Fibroblast of lung (primary cell): ENCODE measurements at regions not wholly inside any gene's neighbourhood (a gene's known extent, or its start where the extent isn't known, plus 50 kb on each side); places are given as distances from the start of the nearest gene placed in this dataset.
A peak's percentile ranks its signal among the peaks of the same experiment; 100 is the strongest.

Source experiments
- DNase-seq, 2 donors: peaks; one replicate each; pipeline versions ENCODE4 v3.0.0 to v3.0.0-alpha.2; 2010; ENCODE audit warnings: low read depth in 2 of 2
- H2AFZ ChIP-seq: 2 replicates; pipeline ENCODE4 v1.5.1; 2012; ENCODE audit warnings: low read length, control low read depth, inconsistent platforms
- H3K27ac ChIP-seq: 2 replicates; pipeline ENCODE4 v1.5.1; 2011; ENCODE audit warnings: low read length, control low read depth; ENCODE audit not compliant: insufficient read depth
- H3K27me3 ChIP-seq: 2 replicates; pipeline ENCODE4 v1.5.1; 2011; ENCODE audit warnings: mild to moderate bottlenecking, low read length; ENCODE audit not compliant: control insufficient read depth, insufficient read depth
- H3K36me3 ChIP-seq: 2 replicates; pipeline ENCODE4 v1.5.1; 2011; ENCODE audit warnings: low read length; ENCODE audit not compliant: control insufficient read depth, insufficient read depth
- H3K4me1 ChIP-seq: 2 replicates; pipeline ENCODE4 v1.5.1; 2011; ENCODE audit warnings: low read length; ENCODE audit not compliant: control insufficient read depth, insufficient read depth; ENCODE audit errors: extremely low read depth
- H3K4me2 ChIP-seq: 2 replicates; pipeline ENCODE4 v1.5.1; 2011; ENCODE audit warnings: low read length, control low read depth; ENCODE audit not compliant: insufficient read depth; ENCODE audit errors: extremely low read depth
- H3K4me3 ChIP-seq, 4 experiments: fragments of 200-600 bp in 1 of 4; sonication (generic) in 1 of 4; replicated peaks in 1 of 4; 2 replicates each; pipeline ENCODE4 v1.5.1; 2011 to 2016; ENCODE audit warnings: low read length in 4 of 4, low read depth in 3 of 4, mild to moderate bottlenecking in 3 of 4, control low read depth in 2 of 4, inconsistent platforms in 1 of 4, mixed read lengths in 1 of 4; ENCODE audit not compliant: insufficient read depth in 1 of 4; ENCODE audit errors: control extremely low read depth in 1 of 4
- H3K79me2 ChIP-seq: 2 replicates; pipeline ENCODE4 v1.5.1; 2012; ENCODE audit warnings: mild to moderate bottlenecking, low read length, inconsistent platforms; ENCODE audit not compliant: control insufficient read depth, insufficient read depth
- H3K9ac ChIP-seq: 2 replicates; pipeline ENCODE4 v1.5.1; 2011; ENCODE audit warnings: mild to moderate bottlenecking, low read length, control low read depth; ENCODE audit not compliant: insufficient read depth
- H3K9me3 ChIP-seq: 2 replicates; pipeline ENCODE4 v1.5.1; 2012; ENCODE audit warnings: low read depth, low read length; ENCODE audit not compliant: control insufficient read depth, insufficient read depth
- H4K20me1 ChIP-seq: 2 replicates; pipeline ENCODE4 v1.5.1; 2011; ENCODE audit warnings: low read length; ENCODE audit not compliant: control insufficient read depth, insufficient read depth; ENCODE audit errors: extremely low read depth
- EZH2 ChIP-seq: IDR thresholded peaks from 2 replicates; pipeline ENCODE4 v1.5.1; 2012; ENCODE audit warnings: low read length, control low read depth, mild to moderate bottlenecking; ENCODE audit errors: missing control alignments
- TF ChIP-seq, protein P1 (sequence below), 2 donors: IDR thresholded peaks in 1 of 2; conservative IDR thresholded peaks in 1 of 2; 1 replicate in 1 of 2; 2 replicates in 1 of 2; pipeline ENCODE4 v1.5.1; 2011 to 2012; ENCODE audit warnings: low read length in 2 of 2, control low read depth in 1 of 2, inconsistent platforms in 1 of 2, low read depth in 1 of 2, mild to moderate bottlenecking in 1 of 2

DNA sequence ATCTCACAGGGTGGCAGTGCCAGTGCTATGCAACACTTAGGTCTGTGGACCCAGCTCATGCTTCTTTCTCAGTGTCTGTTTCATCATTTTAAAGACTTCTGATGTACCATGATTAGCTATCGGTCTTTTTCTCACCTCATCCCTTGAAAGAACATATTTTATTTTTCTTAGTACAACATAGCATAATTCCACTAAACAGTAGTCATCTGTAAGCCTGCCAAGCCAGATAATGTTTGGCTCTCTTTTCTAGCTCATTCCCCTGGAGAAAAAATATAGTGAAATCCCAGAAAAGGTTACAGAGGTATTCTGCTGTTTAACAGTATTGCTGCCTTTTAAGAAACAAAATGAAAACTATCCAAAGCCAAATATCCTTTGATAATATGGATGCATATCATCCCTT is 177.0 kb upstream of the MMS22L start:
- H4K20me1 ChIP-seq: no peaks in the 10 kb centered on the region
- H3K27me3 ChIP-seq: no peaks in the 10 kb centered on the region
- H3K79me2 ChIP-seq: no peaks in the 10 kb centered on the region
- H3K4me2 ChIP-seq: no peak overlapping the region
- no peak overlapping the region for H3K9ac ChIP-seq
- H2AFZ ChIP-seq: no peak overlapping the region
- peak in 1 of 2 donors; percentile 66 for DNase-seq
- no peaks in the 10 kb centered on the region for H3K4me1 ChIP-seq
- H3K9me3 ChIP-seq: no peaks in the 10 kb centered on the region
- no peaks in the 10 kb centered on the region for H3K36me3 ChIP-seq
- TF ChIP-seq EZH2: no peak
- TF ChIP-seq, protein P1, sequence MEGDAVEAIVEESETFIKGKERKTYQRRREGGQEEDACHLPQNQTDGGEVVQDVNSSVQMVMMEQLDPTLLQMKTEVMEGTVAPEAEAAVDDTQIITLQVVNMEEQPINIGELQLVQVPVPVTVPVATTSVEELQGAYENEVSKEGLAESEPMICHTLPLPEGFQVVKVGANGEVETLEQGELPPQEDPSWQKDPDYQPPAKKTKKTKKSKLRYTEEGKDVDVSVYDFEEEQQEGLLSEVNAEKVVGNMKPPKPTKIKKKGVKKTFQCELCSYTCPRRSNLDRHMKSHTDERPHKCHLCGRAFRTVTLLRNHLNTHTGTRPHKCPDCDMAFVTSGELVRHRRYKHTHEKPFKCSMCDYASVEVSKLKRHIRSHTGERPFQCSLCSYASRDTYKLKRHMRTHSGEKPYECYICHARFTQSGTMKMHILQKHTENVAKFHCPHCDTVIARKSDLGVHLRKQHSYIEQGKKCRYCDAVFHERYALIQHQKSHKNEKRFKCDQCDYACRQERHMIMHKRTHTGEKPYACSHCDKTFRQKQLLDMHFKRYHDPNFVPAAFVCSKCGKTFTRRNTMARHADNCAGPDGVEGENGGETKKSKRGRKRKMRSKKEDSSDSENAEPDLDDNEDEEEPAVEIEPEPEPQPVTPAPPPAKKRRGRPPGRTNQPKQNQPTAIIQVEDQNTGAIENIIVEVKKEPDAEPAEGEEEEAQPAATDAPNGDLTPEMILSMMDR (conservative IDR thresholded peaks at IDR 0.05 in 1 of 2, IDR thresholded peaks at IDR 0.05 in 1 of 2; ENCODE audit: low read depth in 1 of 2, low read length in 2 of 2): no peak
- no peak overlapping the region for H3K27ac ChIP-seq
- H3K4me3 ChIP-seq: no peak overlapping the region

DNA sequence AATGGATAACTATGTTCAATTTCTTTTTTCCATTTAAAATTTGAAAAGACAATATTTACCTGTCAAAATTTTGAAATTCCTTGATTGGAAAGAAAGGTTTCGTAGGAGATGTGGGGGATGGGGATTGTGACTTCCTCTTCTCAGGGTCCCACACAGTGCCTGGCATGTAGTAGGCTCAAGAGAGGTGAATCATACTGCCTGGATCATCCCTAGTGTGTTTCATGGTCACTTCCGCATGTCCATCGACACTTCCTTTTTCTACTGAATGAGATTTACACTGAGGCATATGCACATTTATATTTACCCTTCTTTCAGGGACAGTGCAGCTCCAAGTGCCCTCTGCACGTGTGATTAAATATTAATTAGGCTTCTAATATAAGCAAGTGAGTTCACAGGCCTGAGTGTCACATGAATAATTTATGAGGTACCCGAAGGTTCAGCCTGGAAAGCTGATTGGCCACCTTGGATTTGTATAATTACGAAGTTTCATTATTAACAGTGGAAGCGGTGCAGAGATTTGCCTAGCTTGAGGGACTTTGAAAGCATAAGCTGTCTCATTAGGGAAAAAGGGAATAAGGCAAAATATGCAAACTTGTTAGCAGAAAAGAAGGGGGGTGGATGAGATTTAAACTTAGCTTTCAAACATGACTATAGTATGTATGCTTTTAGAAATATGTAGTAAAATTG is 177.5 kb upstream of the MMS22L start:
- TF ChIP-seq, protein P1 (conservative IDR thresholded peaks at IDR 0.05 in 1 of 2, IDR thresholded peaks at IDR 0.05 in 1 of 2; ENCODE audit: low read depth in 1 of 2, low read length in 2 of 2): no peak
- no peak for TF ChIP-seq EZH2
- H3K36me3 ChIP-seq: no peaks in the 10 kb centered on the region
- no peaks in the 10 kb centered on the region for H3K4me1 ChIP-seq
- no peaks in the 10 kb centered on the region for H3K9me3 ChIP-seq
- H3K27me3 ChIP-seq: no peaks in the 10 kb centered on the region
- no peak overlapping the region for H2AFZ ChIP-seq
- H3K4me3 ChIP-seq: no peak overlapping the region
- H3K9ac ChIP-seq: no peak overlapping the region
- DNase-seq: peak in 1 of 2 donors; percentile 7
- H4K20me1 ChIP-seq: no peaks in the 10 kb centered on the region
- no peak overlapping the region for H3K4me2 ChIP-seq
- no peak overlapping the region for H3K27ac ChIP-seq
- H3K79me2 ChIP-seq: no peaks in the 10 kb centered on the region

DNA sequence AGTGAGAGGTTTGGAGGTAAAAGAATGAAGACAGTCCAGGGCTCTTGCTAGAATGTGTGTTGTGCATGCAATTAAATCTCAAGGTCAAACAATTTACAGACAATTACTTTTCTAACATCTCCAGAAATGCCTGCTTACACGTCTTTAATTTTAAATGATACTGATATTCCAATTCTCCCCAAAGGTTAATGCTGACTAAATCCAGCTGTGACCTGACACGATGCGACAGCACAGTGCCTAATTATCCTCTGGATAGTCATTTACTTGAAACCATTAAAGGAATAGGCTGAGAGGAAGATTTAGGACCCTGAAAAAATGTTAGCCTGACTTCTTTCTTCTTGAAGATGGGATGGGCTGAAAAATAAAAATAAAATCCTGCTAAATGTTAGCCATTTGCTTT is 178.2 kb upstream of the MMS22L start:
- Histone ChIP-seq H3K27me3 (no peaks in the 10 kb centered on the region), H3K4me2 (no peak overlapping the region), H2AFZ (no peak overlapping the region), H3K4me1 (no peaks in the 10 kb centered on the region), H3K36me3 (no peaks in the 10 kb centered on the region), H4K20me1 (no peaks in the 10 kb centered on the region), H3K9me3 (no peaks in the 10 kb centered on the region), H3K9ac (no peak overlapping the region), H3K79me2 (no peaks in the 10 kb centered on the region), H3K4me3 (no peak overlapping the region), H3K27ac (no peak overlapping the region)
- no peak for TF ChIP-seq EZH2
- TF ChIP-seq, protein P1 (conservative IDR thresholded peaks at IDR 0.05 in 1 of 2, IDR thresholded peaks at IDR 0.05 in 1 of 2; ENCODE audit: low read depth in 1 of 2, low read length in 2 of 2): no peak
- no peak for DNase-seq
